ENCODE measurements at regions not wholly inside any gene's neighbourhood (a gene's known extent, or its start where the extent isn't known, plus 50 kb on each side); places are given as distances from the start of the nearest gene placed in this dataset.

GRCh38 chr14:105601360-105602242, 75.2 kb downstream of the TMEM121 start (continued):
- no peak for TF ChIP-seq MAFK (IDR thresholded peaks at IDR 0.05; ENCODE audit: low read depth, low read length)
- no peak for TF ChIP-seq BACH1 (IDR thresholded peaks at IDR 0.05; ENCODE audit: low read length)
- no peak for TF ChIP-seq RBBP5 (IDR thresholded peaks at IDR 0.05; ENCODE audit: borderline replicate concordance, low read depth, low read length)
- no peak for TF ChIP-seq SRF (IDR thresholded peaks at IDR 0.05; ENCODE audit: low read depth, low read length)
- no peak for TF ChIP-seq CEBPB (IDR thresholded peaks at IDR 0.05; ENCODE audit: low read depth, low read length)

Measured in H1 (cell line).